Activated CD4-positive, alpha-beta memory T cell treated with anti-CD3 and anti-CD28 coated beads, Interleukin-2, amount 10 ng/mL, durations not matched to agents 7 days and 5 days (primary cell): ENCODE measurements at regions not wholly inside any gene's neighbourhood (a gene's known extent, or its start where the extent isn't known, plus 50 kb on each side); places are given as distances from the start of the nearest gene placed in this dataset.

ENCODE experiments used
- CTCF ChIA-PET: fragments of 350-600 bp; sonication (Branson Sonifier 250); formaldehyde crosslinking; loops from one replicate; lab custom pipeline; 2021; ENCODE audit warnings: antibody characterized with exemption, inconsistent platforms; lab: Charles Lee
- POLR2A ChIA-PET: fragments of 350-600 bp; sonication (Branson Sonifier 250); formaldehyde crosslinking; loops from one replicate; lab custom pipeline; 2021; ENCODE audit warnings: antibody characterized with exemption; lab: Charles Lee
- DNase-seq: peaks from one replicate; pipeline ENCODE4 v3.0.0-alpha.2; 2020
- H3K27ac Mint-ChIP-seq: one replicate; pipeline ENCODE4 v1.8.0; 2021; ENCODE audit warnings: mild to moderate bottlenecking, mixed read lengths
- H3K27me3 Mint-ChIP-seq: one replicate; pipeline ENCODE4 v1.8.0; 2021; ENCODE audit warnings: mixed read lengths
- H3K36me3 Mint-ChIP-seq: one replicate; pipeline ENCODE4 v1.8.0; 2021; ENCODE audit warnings: low read depth, mixed read lengths
- H3K4me1 Mint-ChIP-seq: one replicate; pipeline ENCODE4 v1.8.0; 2021; ENCODE audit warnings: mixed read lengths
- H3K4me3 Mint-ChIP-seq: one replicate; pipeline ENCODE4 v1.8.0; 2021; ENCODE audit warnings: mild to moderate bottlenecking, mixed read lengths
- H3K9me3 Mint-ChIP-seq: one replicate; pipeline ENCODE4 v1.8.0; 2021; ENCODE audit warnings: mixed read lengths

GRCh38 chr4:79476196-79476595 lies 68.2 kb upstream of the GK2 start:
- H3K9me3 Mint-ChIP-seq = no peaks in the 10 kb centered on the region
- no peak overlapping the region for H3K4me3 Mint-ChIP-seq
- no peak overlapping the region for H3K27ac Mint-ChIP-seq
- ChIA-PET CTCF (no interaction called here), POLR2A (interaction anchor here (0.6 kb wide), 1 partner anchor 532 kb away, joined by 3 read pairs; no protein-coding TSS in a partner anchor)
- H3K4me1 Mint-ChIP-seq = no peaks in the 10 kb centered on the region
- H3K36me3 Mint-ChIP-seq = no peaks in the 10 kb centered on the region
- peaks cover 4% of the 10 kb centered on the region for H3K27me3 Mint-ChIP-seq
- DNase-seq = no peak

GRCh38 chr4:79473439-79473724 lies 65.4 kb upstream of the GK2 start:
- H3K27me3 Mint-ChIP-seq = peaks cover 4% of the 10 kb centered on the region
- POLR2A ChIA-PET = no interaction called here
- H3K36me3 Mint-ChIP-seq = no peaks in the 10 kb centered on the region
- no peak overlapping the region for H3K27ac Mint-ChIP-seq
- DNase-seq = no peak
- no peak overlapping the region for H3K4me3 Mint-ChIP-seq
- CTCF ChIA-PET = no interaction called here
- H3K4me1 Mint-ChIP-seq = no peaks in the 10 kb centered on the region
- H3K9me3 Mint-ChIP-seq = no peaks in the 10 kb centered on the region

- Mint-ChIP-seq H3K27ac (no peak overlapping the region), H3K27me3 (peaks cover 4% of the 10 kb centered on the region), H3K4me1 (no peaks in the 10 kb centered on the region), H3K4me3 (no peak overlapping the region), H3K36me3 (no peaks in the 10 kb centered on the region), H3K9me3 (no peaks in the 10 kb centered on the region)
- ChIA-PET CTCF (no interaction called here), POLR2A (no interaction called here)
- DNase-seq = no peak
Observed at GRCh38 chr4:79472693-79473438, 64.8 kb upstream of the GK2 start.

- no peak overlapping the region for H3K4me3 Mint-ChIP-seq
- no peaks in the 10 kb centered on the region for H3K36me3 Mint-ChIP-seq
- H3K27ac Mint-ChIP-seq = no peak overlapping the region
- H3K4me1 Mint-ChIP-seq = no peaks in the 10 kb centered on the region
- CTCF ChIA-PET = no interaction called here
- no peaks in the 10 kb centered on the region for H3K9me3 Mint-ChIP-seq
- POLR2A ChIA-PET = no interaction called here
- peaks cover 4% of the 10 kb centered on the region for H3K27me3 Mint-ChIP-seq
- DNase-seq = no peak
Observed at GRCh38 chr4:79472036-79472435, 64.0 kb upstream of the GK2 start.

GRCh38 chr4:79471309-79471708 lies 63.3 kb upstream of the GK2 start:
- Mint-ChIP-seq H3K27ac (no peak overlapping the region), H3K9me3 (no peaks in the 10 kb centered on the region), H3K36me3 (no peaks in the 10 kb centered on the region), H3K4me1 (no peaks in the 10 kb centered on the region), H3K27me3 (peaks cover 4% of the 10 kb centered on the region), H3K4me3 (no peak overlapping the region)
- ChIA-PET CTCF (no interaction called here), POLR2A (no interaction called here)
- DNase-seq = no peak

GRCh38 chr4:79467246-79467932 lies 59.4 kb upstream of the GK2 start:
- H3K36me3 Mint-ChIP-seq = no peaks in the 10 kb centered on the region
- H3K4me3 Mint-ChIP-seq = no peak overlapping the region
- no peak for DNase-seq
- ChIA-PET POLR2A (no interaction called here), CTCF (no interaction called here)
- H3K4me1 Mint-ChIP-seq = no peaks in the 10 kb centered on the region
- no peak overlapping the region for H3K27ac Mint-ChIP-seq
- H3K9me3 Mint-ChIP-seq = no peaks in the 10 kb centered on the region
- H3K27me3 Mint-ChIP-seq = peaks cover 3% of the 10 kb centered on the region

GRCh38 chr4:79466621-79467020 lies 58.6 kb upstream of the GK2 start:
- ChIA-PET POLR2A (no interaction called here), CTCF (no interaction called here)
- DNase-seq = no peak
- no peak overlapping the region for H3K27ac Mint-ChIP-seq
- peaks cover 2% of the 10 kb centered on the region for H3K27me3 Mint-ChIP-seq
- H3K9me3 Mint-ChIP-seq = no peaks in the 10 kb centered on the region
- no peaks in the 10 kb centered on the region for H3K4me1 Mint-ChIP-seq
- no peak overlapping the region for H3K4me3 Mint-ChIP-seq
- no peaks in the 10 kb centered on the region for H3K36me3 Mint-ChIP-seq
